Stimulated activated CD8-positive, alpha-beta memory T cell treated with anti-CD3 and anti-CD28 coated beads, Interleukin-7, amount 100 ng/mL, for 48 hours (primary cell): ENCODE measurements at regions not wholly inside any gene's neighbourhood (a gene's known extent, or its start where the extent isn't known, plus 50 kb on each side); places are given as distances from the start of the nearest gene placed in this dataset.
"Not testable (repeated sequence)": the region's sequence is repeated elsewhere in the genome, so short reads cannot be mapped to it uniquely, and the experiment has no call there.

ENCODE experiments used
- DNase-seq, 2 donors: peaks; one replicate each; pipeline ENCODE4 v3.0.0-alpha.2; 2020; ENCODE audit warnings: low read depth in 1 of 2; ENCODE audit errors: extremely low read depth in 1 of 2

DNA sequence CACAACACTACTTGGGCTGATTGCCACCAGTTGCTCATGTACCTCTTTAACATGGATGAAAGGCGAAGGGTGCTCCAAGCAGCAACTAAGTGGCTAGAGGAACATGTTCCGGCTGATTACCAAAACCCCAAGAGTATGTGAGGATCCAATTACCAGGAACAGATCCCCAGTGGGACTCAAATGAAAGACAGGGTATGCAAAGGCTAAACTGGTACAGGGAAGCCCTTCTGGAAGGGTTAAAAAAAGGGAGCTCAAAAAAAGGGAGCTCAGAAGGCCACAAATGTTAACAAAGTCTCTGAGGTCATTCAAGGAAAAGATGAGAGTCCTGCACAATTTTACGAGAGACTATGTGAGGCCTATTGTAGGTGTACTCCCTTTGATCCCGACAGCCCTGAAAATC, 604.7 kb downstream of the UQCRFS1 start:
- no peak for DNase-seq

- no peak for DNase-seq
Measured at GRCh38 chr19:28607066-28607583, 605.8 kb downstream of the UQCRFS1 start.

- no peak for DNase-seq
Measured at GRCh38 chr19:28606269-28607032, 606.5 kb downstream of the UQCRFS1 start.

DNA sequence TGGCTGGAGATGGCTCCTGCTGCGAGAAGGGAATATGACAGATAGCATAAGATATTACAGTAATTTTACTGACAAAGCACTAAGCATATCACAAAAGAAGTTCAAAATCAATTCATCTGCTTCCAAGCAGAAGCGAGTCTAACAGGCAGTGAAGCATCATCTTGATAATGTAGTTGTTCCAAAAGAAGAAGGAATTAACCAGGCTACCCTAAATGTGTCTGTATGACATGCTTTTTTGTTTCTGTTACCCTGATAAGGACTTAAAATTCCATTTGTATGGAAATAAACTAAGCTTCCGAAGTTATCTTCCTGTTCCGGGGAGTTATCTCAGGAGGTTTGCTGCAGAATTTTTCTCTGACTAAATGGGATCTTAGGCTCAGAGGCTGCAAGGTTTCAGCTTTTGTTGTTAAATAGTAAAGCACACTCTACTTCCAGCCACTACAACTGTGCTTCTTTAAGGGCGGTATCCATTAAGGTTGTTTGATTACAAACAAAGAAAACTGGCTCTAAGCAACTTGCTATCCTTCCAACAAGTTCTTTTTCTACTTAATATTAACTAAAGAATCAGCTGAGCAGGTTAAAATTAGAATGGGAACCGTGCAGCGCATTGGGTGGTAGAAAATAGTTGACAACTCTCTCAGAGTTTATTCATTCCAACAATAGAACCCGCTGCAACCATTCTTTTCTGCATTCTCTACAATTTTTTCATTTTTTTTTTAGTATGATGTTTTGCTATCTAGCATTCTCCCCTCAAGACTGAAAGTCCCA, 607.3 kb downstream of the UQCRFS1 start:
- DNase-seq: no peak

- DNase-seq: no peak
Measured at GRCh38 chr19:28603453-28603852, 609.5 kb downstream of the UQCRFS1 start.

DNA sequence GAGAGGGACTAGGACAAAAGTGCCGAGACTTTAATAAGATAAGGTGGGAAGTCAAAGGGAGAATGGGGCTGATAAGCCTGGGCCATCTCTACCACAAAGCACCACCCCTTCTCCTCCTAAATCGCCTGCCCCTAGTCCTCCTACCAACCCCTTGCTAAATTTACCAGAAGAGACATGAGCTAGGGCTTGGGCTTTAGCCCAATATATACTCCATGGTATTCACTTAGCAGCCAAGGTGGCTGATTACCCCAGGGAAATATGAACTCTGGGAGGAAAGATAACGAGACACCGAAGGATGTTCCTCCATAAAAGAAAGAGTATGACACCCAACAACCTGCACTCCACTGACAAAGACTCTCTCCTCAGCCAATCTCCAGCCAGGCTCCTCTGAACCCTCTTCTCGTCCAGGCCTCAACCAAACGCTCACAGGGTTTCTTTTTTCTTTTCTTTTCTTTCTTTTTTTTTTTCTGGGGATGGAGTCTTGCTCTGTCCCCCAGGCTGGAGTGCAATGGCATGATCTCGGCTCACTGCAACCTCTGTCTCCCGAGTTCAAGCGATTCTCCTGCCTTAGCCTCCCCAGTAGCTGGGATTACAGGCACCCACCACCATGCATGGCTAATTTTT, 610.2 kb downstream of the UQCRFS1 start:
- no peak for DNase-seq

DNA sequence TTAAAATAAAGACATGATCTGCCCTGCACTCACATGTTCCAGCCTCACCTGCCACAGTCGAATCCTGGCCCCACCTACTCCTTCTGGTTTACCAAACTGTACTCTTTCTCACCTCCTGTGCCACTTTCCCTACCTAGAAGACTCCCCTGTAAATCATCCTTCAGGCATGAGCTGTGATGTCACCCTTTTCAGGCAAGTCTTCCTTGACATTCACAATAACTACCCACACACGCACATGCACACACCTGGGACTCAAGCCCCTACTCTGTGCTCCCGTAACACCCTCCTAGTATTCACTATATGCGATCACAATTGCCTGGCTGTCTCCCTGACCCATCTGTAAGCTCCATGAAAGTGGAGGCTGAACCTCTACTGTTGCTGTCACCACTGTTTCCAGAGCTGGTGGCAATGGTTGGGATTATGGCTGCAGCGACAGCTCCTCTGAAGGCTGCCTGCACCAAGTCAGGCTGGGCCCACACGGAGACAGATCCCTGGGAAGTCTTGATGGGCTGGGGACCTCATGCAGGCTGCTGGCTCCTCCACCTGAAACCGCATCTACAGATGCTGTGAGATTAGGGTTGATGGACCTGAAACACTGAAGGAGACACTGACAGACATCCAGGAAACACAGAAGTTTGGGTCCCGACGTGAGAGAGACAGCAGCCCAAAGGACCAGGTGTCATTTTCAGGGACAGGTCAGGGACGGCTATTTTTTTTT, 611.1 kb downstream of the UQCRFS1 start:
- no peak for DNase-seq

DNA sequence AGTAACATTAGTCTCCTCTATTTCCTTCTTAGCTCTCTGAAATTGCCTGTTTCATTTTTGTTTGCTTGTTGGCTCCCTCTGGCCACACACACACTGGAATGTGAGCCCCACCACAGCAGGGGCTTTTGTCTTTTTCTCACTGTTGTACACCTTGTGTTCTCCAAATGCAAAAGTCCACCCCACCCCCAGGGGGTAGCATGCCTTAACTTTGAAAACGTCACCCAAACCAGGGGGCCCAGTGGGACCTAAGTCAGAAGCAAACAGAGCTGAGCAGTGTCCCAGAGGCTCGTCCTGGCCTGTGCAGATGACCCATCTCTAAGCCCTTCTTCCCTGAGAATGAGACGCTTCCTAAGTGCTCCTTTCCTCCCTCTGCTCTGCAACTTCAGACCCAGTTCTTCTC, 614.1 kb downstream of the UQCRFS1 start:
- DNase-seq: no peak

- no peak for DNase-seq
Measured at GRCh38 chr19:28596561-28597071, 616.3 kb downstream of the UQCRFS1 start.

GRCh38 chr19:28595722-28596480, 617.0 kb downstream of the UQCRFS1 start:
- DNase-seq: no peak

DNA sequence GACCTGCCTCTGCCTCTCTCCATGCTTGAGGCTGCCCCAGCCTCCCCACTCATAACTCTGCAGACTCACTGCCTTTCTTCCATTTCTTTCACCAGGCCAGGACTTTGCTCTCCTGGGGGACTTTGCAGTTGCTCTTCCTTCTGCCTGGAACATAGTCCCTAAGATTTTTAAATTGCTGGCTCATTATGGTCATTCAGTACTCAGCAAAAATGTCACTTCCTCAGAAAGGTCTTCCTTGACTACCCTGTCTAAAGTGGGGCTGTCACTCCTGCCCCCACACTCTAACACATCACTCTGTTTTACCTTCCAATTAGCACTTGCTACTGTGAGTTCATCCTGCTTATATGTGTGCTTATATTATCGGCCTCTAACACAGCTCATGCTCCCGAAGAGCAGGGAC, 618.2 kb downstream of the UQCRFS1 start:
- DNase-seq: no peak

DNA sequence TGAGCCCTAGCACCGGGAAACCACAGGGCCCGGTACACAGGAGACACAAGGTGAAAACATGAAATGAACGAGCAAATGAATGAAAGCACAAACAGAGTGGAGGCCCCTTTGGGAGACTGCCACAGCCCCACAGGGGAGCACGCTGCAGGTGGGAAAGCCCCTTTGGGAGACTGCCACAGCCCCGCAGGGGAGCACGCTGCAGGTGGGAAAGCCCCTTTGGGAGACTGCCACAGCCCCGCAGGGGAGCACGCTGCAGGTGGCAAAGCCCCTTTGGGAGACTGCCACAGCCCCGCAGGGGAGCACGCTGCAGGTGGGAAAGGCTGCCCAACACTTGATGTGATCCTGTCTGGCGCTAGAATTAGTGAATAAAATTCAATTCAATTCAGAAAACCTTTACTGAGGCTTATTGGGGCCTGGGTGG, 623.0 kb downstream of the UQCRFS1 start:
- DNase-seq: not testable (repeated sequence)

DNA sequence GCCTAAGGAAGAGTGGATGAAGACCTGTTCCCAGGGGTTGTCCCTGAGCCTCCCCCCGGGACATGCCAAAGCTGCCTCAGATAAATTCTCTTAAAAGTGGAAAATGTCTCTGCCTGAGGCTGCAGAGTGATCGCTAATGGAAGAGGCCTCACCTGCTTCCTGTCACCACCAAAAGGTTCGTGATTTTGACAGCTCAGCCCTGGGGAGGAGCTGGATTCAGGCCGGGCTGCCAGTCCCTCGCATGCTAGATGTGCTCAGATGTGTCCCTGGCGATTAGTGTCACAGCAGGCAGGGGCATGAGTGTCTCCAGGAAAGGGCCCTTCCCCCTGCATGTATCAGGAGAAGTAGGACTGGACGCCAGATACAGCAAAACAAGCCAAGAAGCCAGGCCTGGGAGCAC, 626.5 kb downstream of the UQCRFS1 start:
- no peak for DNase-seq

GRCh38 chr19:28585796-28586195, 627.2 kb downstream of the UQCRFS1 start:
- DNase-seq: no peak

DNA sequence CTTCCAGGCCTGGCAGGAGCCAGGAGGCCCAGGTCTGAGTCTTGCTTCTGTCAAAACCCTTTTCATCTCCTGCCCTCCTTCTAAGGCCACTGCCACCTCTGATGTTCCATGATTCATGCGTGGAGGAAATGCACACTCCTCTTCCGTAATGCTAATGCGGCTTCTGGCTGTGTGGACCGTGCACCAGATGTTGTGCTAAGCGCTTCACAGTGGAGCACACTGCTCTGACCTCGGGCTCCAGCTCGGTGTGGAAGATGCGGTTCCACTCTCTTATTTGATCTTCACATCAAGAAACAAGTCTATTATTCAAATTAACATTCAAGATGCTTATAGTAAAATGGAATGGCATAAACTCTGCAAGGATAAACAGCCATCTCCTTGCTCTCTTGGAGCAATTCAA, 629.2 kb downstream of the UQCRFS1 start:
- DNase-seq: no peak

GRCh38 chr19:28583242-28583641, 629.7 kb downstream of the UQCRFS1 start:
- DNase-seq: no peak

DNA sequence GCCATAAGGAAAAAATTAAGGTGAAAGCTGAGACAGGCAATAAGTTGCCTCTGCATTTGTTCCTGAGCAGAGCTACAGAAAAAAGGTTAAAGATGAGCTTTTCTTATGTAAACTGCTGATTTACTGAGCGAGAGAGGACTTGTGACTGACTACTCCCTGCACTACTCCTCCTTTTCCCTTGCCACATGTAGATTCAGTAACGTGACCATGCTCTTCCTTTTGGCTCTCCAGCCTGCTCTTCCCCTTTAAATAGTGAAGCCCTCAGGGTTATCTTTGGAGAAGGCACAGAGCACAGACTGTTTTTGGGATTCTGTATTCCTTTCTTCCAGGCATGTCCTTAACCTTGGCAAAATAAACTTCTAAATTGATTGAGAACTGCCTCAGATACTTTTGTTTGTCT, 630.2 kb downstream of the UQCRFS1 start:
- no peak for DNase-seq

GRCh38 chr19:28582344-28582743, 630.6 kb downstream of the UQCRFS1 start:
- no peak for DNase-seq

DNA sequence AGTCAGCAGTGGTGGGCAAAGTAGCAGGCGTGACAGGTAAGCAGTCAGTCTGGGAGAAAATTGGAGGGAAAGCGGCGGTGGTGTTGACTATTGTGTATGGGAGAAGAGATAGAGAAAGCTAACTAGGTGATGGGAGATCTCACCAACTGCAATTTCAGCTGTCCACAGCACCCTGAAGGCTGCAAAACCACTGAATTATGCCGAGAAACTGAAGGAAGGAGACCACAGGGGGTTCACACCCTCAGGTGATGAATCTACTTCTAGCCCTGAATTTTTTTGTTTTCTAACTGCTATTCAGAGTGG, 631.5 kb downstream of the UQCRFS1 start:
- no peak for DNase-seq

DNA sequence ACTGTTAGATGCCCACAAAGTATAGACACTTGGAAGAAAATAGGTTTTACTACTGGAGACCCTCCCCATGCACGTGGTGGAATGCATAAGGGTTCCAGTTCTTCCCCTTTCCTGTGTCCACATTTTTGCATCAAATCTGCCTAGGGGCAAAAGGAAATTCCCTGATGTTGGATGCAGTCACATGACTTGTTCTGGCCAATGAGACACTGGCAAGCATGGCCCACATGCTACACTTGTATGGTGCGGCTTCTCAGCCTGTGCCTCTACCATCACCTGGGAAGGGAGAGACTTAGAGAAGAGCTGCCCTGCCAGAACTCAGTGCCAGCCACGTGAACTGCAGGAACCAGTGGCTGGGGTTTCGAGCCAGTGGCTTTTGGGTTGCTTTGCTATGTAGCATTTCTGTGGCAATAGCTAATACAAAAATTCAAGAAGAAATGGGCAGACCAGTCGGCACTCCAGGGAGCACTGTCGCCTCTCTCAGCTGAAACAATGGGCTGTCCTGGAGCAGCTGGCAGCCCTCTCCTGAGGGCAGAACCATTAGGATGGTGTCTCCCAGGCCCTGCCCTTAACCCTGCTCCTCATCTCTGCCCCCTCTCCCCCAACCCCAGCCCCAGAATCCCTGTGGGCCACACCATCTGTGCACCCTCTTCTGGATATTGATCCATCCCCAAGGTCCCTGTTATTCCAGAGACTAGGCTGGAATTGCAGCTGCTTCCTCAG, 634.0 kb downstream of the UQCRFS1 start:
- no peak for DNase-seq
